Pulmonary artery endothelial cell (primary cell): ENCODE measurements at regions not wholly inside any gene's neighbourhood (a gene's known extent, or its start where the extent isn't known, plus 50 kb on each side); places are given as distances from the start of the nearest gene placed in this dataset.

ENCODE experiments used
- DNase-seq: peaks from one replicate; pipeline ENCODE4 v3.0.0-alpha.2; 2011; ENCODE audit warnings: low read depth, low spot score

- DNase-seq = no peak
Observed at GRCh38 chr21:16011719-16012118, 281.9 kb downstream of the USP25 start.

GRCh38 chr21:16013570-16013969 lies 283.8 kb downstream of the USP25 start:
- DNase-seq = no peak

- DNase-seq = no peak
Observed at GRCh38 chr21:16020878-16021277, 291.1 kb downstream of the USP25 start.

DNA sequence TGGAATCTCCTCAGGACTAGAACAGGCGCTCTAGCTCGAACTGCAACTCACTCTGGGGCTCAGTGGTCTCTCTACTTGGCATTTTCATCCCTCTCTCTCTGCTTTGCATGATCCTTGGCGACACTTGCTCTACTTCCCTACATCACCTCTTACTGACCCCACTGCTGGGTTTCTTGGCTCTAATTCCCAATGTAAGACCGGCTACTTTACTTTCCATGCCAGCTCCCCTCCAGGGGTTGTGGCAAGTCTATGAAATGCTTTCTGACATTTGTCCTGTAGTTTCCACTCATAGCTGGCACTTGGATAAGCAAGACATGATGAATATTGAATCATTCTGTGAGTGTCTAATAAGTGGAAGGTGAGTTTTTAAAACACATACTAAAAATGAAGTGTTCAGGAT lies 292.3 kb downstream of the USP25 start:
- no peak for DNase-seq

- DNase-seq = no peak
Observed at GRCh38 chr21:16022921-16023320, 293.1 kb downstream of the USP25 start.

DNA sequence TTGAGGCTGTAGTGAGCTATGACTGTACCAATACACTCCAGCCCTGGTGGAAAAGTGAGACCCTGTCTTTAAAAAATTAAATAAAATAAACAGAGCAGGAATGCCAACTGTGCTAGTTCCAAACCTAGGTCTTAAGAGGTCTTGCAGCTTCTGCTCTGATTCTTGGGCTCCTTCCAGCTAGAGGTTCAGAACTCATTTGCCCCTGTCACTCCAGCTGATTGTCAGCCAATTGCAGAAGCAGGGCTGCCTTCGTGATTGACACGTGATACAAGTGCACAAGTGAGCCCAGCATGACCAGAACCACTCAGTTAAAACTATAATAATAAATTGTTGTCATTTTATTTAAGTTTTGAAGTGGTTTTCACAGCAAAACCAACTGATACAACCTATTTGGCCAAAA lies 298.4 kb downstream of the USP25 start:
- DNase-seq = no peak

DNA sequence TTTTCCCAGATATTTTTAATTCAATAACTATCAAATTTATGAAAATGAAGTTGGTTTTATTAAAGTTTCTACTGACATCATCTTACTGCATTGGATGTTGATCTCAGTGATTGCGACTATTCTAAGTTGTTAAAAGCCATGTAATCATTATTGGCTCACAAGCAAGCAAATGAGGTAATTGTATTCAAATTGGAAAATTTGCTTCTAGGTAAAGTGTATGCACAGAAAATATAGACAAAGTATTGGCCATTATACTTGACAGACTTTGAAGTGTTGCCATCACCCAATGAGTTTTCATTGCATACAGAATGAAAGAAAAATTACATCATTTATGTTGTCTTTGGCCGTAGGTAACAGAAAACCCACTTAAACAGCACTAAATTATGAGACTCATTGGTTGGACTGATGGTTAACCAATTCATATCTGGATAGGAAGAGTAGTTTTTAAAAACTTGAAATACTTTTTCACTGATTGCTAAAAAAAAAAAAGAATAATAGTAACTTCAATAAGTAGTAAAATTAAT lies 299.2 kb downstream of the USP25 start:
- DNase-seq = no peak

DNA sequence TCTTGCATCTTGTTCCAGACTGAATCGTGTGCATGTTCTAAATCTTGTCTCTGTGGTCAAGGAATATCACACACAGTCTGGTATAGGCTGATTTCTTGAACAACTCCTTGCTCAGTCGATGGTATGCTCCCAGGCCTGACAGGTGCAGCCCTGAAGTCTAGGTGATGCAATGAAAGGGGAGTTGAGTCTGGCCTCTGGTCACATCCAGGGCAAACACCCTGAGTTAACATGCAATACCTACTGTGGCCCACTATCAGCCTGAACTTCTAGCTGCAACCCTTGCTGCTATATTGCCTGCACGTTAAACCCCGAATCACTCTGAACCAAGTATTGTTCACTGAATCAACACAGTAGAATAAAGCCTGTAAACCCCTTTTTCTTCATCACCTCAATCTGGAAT lies 303.4 kb downstream of the USP25 start:
- DNase-seq = no peak

DNA sequence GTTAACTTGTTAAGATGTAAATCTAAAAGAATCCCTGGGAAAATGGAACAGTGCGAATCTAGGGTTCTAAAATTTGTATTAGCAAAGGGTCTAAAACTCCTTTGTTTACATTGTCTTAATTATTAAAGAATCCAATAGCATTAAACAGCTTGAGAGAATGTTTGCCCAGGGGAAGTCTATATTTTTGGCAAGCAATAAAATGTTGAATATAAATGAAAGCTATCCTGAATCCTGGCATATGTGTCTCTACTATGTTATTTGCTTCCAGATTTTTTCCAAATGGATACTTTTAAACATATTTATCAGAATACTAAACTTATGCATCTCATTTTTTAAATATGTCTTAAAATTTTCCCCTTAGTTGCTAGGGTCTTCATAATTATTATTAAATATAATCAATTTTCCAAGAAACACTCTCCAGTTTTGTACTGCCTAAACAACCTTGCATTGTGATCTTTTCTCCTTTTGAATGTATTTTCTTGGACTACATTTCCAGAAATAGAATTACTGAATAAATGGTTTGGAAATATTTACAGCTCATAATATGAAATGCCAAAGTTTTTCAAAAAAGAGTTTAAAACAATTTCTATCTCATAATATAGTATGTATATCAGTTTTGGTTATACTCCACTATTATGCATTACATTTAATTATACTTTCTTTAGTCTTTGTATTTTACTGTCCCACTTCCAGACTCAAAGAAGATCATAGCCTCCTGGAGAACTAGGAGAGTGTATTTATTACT lies 304.8 kb downstream of the USP25 start:
- no peak for DNase-seq

DNA sequence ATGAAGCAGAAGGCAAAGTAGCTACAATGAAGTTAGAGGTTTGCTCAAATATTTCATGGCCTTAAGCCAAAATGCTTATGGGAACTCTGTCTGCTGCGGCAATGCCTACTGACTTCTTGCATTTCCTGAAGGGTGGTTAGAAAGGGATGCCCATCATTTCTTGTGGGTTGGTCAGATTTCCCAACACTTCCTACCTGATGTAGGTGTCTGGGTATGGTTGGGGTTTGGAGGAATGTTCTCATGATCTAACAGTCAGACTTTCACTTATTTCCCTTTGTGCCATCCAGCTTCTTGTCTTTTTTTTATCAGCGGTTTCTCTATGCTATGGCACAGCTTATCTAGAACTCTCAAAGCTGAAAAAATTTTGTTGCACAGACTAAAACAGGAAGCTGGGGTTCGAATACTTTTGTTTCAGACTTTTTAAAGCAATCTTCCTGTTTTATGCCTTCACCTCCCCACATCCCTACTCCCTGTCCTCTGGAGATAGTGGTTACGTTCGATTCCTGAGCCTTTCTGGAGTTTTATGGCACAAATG lies 307.7 kb downstream of the USP25 start:
- DNase-seq = no peak

GRCh38 chr21:16040601-16041000 lies 310.8 kb downstream of the USP25 start:
- no peak for DNase-seq

DNA sequence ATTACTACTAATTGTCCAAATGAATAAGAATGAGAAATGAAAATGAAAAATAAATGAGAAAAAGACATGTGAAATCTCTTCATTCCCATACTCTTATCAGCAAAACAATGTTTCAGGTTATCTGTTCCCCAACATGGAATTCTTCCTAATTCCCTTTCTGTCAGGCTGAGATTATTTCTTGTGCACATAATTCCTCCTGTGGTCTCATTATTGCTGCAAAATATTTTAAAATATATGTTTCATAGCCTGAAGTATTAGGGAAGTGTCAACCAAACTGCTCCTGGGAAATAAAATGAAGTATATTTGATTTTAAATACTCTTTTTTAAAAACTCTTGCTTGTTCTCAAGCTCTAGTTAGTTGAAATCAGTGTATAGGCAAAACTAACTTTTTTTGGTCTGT lies 314.9 kb downstream of the USP25 start:
- no peak for DNase-seq

DNA sequence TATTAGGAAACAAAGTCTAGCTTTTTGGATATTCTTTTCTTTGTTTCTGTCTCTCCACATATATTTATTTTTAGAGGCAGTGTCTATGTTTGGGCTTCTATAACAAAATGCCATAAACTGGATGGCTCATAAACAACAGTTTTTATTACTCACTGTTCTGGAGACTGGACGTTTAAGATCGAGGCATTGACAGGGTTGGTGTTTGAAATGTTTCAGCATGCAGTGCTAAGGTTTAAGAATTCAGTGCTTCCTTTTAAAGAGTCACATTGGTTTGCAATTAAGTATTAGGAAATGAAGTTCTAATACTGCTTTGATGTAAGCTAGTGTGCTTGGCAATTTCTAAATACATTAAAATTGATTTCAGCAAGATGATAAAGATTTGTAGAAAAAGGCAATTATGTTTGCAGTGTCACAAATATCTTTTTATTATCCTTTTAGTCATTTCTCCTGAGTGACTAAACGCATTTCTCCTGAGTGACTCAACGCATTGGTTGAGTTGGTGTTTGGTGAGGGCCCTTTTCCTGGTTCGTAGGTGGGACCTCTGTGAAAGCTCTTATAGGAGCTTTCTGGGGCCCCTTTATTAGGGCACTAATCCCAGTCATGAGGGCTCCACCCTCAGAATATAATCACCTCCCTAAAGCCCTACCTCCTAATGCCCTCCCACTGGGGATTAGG lies 317.0 kb downstream of the USP25 start:
- DNase-seq = no peak

DNA sequence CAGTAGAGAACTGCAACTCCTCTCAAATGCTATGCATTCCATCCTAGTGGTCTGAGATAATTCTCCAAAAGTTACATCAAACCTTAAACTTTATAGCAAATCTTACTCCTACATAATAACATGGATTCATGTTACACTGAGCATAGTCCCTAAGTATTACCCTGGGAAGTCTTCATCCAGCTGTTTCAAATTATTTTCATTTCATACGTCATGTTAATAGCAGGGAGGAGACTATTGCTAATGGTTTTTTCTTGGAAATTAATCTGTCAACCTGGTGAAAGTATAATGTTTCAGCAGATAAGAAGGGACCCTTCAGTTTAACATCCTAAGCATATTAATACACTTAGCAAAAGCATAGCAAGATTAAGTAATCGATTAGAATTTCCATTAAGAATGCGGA lies 318.1 kb downstream of the USP25 start:
- no peak for DNase-seq

DNA sequence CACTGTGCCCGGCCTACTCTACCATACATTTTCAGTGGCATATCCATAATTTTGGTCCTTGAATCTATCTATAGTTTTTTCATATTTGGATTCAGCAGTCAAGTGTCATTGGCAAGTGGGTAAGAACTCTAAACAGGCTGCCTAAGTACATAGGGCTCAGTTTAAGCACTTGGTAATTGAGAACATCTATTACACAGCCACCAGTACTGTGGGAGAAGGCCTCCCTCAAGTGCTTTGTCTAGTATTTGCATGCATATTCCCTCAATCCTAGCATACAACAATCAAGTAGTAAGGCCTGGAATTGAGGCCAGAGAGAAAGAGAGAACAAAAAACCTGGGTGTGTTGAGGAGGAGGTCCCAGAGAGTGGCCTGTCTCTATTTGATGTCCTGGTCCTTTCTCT lies 325.2 kb downstream of the USP25 start:
- DNase-seq = no peak

GRCh38 chr21:16058896-16059295 lies 329.1 kb downstream of the USP25 start:
- DNase-seq = no peak

- DNase-seq = no peak
Observed at GRCh38 chr21:16059981-16060380, 330.2 kb downstream of the USP25 start.

DNA sequence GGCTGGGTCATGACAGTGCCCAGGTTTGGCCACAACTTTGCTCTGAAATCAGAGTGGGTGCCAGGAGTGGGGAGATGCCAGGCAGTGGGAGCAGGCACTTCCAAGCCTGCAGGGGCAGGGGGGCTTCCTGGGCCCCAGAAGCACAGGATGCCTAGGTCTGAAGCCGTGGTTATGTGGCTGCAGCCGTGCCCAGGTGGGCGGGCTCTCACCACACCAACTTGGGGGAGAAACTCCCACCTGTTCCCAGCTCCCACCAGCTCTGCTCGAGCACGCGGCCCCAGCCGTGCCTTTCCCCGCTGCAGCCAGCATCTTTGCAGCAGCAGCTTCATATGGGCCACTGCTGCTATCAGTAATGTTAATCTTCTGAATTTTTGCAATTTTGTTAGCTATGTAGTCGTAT lies 331.4 kb downstream of the USP25 start:
- DNase-seq = no peak

GRCh38 chr21:16069178-16070112 lies 339.7 kb downstream of the USP25 start:
- DNase-seq = no peak

GRCh38 chr21:16070207-16070651 lies 340.4 kb downstream of the USP25 start:
- DNase-seq = no peak

DNA sequence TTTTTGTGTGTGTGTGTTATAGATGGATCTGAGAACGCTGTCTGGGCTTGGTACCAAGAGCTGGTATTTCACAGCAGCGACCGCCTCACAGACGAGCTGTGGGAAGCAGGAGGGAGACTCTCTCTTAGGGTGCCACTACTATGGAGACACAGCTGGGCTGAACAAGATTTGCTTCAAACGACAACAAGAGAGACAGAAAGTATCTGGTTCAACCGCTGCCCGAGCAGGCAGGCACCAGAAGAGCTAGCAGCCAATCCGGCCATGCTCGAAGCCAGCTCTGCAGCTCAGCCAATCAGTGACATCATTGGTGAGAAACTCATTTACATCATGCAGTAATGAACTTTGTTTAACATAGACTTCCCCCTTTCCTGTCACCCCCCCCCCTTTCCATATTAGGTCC lies 341.3 kb downstream of the USP25 start:
- no peak for DNase-seq

DNA sequence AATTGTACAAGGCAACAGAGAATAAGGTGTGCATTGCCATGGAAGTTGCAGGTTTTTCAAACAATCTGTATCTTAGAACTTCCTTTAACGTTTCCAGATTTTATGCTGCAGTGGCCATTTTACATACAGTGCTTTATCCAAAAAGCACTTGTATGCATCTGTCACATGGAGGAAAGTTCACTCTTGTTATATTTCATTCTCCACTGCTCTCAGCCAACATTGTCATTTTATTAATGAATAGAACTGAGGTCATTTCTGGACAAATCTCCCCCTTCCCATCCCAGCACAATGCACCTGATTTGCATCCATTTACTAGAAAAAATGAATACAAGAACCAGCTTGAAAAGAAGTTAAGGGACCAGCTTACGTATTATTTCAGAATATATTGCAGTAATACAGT lies 342.0 kb downstream of the USP25 start:
- DNase-seq = no peak
